ENCODE measurements at regions not wholly inside any gene's neighbourhood (a gene's known extent, or its start where the extent isn't known, plus 50 kb on each side); places are given as distances from the start of the nearest gene placed in this dataset.

GRCh38 chrX:39725928-39726619 lies 371.7 kb downstream of the BCOR start:
- DNase-seq = peak; percentile 29 to 49

DNA sequence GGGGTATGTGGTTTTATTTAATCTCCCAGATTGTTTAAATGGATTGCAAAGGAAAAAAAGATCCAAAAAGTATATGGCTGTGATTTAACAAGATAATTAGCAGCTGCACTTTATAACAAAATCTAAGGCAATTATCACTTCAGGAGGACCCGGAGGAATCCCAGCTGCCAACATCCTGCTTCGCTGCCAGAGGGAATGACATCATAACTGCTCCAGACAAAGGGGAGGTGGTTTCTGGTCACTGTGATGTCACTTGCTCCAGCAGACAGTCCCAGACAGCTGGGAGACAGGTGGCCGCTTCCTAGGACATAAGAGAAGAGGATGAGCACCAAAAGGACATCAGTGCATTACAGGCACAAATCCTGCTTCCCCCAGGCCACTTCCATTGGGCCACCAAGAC lies 371.0 kb downstream of the BCOR start:
- no peak for DNase-seq

GRCh38 chrX:39728025-39728424 lies 369.7 kb downstream of the BCOR start:
- DNase-seq = no peak

DNA sequence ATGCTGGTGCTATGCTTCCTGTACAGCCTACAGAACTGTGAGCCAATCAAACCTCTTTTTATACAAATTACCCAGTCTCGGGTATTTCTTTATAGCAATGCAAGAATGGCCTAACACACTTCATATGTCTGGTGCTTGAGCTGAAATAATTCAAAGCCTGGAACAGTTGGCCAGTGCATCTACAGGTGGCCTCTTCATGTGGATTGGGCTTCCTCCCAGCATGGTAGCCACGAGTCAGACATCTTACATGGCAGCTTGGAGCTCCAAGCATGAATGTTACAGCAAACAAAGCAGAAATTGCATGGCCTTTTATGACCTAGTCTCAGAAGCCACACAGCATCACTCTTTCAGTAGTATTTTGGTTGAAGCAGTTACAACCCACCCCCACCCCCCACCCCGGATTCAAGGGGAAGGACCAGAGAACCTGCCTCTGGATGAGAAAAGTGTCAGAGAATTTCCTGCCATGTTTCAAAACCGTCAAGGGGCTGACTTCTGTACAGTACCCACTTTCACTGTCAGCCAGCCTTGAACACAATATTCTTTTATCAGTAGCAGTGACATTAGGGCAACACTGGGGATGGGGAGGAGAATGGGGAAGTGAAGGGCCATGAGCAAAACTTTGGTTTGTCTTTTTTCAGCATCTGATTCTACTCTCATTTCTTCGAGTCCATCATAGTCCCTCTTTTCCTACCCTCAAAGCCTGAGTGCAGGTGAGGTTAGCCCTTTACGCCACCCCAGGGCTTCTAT lies 368.7 kb downstream of the BCOR start:
- no peak for DNase-seq

- peak in 1 of 2 experiments; percentile 1 for DNase-seq
Observed at GRCh38 chrX:39729981-39730661, 367.6 kb downstream of the BCOR start.

- peak; percentile 8 to 21 for DNase-seq
Observed at GRCh38 chrX:39730662-39731329, 367.0 kb downstream of the BCOR start.

DNA sequence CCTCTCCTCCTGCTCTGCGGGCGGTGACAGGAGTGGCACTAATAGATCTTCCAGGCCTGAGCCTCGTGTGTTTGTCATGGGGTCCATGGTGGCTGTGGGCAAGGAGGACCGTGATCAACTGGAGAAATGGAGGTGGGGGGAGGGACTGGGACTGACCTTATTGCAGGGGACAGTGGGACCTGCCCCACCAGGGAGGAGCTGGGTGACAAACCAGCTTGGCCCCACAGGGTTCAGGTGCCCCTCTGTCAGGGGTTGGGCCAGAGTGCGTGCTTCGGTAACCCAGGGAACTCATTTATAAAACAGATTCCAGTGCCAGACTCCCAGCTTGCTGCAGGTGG lies 366.5 kb downstream of the BCOR start:
- DNase-seq = no peak

DNA sequence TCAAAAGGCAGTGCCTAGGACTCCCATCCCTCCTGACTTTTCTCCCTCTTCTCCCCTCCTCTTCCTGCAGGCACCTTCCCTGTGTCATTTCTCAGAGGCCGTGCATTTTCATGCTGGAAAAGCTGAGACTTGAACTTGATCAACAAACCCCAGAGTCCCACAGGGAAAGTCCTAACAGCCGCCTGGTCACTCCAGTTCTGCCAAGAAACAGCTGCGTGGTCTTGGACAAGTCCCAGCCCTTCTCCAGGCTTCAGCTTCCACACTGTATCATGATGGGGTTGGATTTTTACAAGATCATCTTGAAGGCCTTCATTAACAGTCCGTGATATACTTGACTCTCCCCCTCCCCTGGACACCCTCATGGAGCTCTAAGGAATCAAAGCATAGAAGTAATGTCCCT lies 366.0 kb downstream of the BCOR start:
- DNase-seq = no peak

- no peak for DNase-seq
Observed at GRCh38 chrX:39733745-39734144, 364.0 kb downstream of the BCOR start.

- DNase-seq = no peak
Observed at GRCh38 chrX:39734174-39734776, 363.5 kb downstream of the BCOR start.

GRCh38 chrX:39736216-39737211 lies 361.2 kb downstream of the BCOR start:
- no peak for DNase-seq

DNA sequence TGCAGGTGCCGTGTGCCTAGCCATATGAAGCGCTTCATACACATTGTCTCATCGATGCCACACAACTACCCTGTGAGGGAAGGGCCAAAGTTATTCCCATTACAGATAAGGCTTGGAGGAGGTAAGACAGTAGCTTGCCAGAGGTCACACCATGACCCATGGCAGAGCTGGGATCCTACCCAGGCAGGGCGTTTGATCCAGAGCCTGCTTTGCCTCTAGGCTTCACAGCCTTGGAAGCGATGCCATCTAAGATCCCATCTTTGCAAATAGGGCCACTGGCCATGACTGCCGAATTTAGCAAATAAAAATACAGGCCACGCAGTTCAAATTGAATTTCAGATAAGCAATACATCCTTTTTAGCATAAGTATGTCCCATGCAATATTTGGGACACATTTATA lies 358.2 kb downstream of the BCOR start:
- DNase-seq = no peak

GRCh38 chrX:39740078-39740477 lies 357.7 kb downstream of the BCOR start:
- DNase-seq = no peak

GRCh38 chrX:39741904-39742303 lies 355.9 kb downstream of the BCOR start:
- DNase-seq = no peak

DNA sequence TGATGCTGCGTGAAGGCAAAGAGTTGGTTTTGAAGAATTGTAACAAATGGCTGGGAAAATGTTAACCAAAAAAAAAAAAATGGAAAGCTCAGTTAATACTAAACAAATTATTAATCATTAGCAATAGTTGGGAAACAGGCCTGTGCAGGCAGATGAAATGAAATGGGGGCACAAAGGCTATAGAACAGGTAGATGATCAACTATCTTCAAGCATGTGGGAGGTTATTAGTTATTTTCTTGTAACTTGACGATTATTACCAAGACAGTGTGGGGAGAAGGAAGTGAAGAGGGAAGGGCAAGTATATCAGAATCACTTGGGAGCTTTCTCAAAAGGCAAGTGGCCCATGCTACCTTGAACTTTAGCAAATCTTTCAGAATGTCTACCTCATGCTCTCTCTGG lies 351.9 kb downstream of the BCOR start:
- no peak for DNase-seq

GRCh38 chrX:39749135-39749534 lies 348.6 kb downstream of the BCOR start:
- DNase-seq = no peak

DNA sequence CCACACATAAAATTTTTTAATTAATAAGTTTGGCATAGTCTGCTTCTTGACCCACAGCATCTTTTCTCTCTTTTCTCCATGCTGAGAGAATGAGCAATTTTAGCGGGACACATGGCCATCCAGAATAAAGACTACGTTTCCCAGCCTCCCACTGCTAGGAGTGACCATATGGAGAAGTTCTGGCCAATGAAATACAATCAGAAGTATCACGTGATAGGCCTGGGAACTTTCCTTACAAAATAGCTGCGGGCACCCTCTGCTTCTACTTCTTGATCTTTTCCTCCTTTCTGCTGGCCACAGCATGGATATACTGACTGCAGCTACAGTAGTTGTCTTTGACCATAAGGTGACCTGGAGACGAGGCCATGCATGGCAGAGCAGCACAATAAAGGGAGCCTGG lies 348.0 kb downstream of the BCOR start:
- DNase-seq = peak; percentile 21 to 23

DNA sequence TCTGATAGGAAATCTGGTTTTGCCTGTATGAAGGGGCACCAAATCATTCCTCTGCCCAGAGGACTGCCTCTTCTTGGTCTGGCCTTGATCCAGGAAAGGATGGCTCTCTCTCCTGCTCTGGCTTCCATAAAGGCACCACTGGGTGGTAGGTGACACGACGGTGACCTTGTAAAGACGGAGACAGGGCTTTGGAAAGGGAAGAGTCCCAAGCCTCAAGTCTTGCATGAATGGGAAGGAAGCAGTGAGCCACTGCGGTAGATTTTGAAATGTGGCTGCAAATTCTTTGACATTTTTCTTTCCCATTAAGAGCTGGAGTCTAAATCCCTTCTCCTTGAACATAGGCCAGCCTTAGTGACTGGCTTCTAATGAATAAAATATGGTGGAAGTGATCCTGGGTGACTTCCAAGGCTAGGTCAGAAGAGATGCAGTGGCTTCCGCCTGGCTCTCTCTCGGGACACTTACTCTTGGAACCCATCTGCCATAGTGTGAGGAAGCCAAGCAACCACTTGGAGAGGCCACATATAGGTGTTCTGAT lies 347.4 kb downstream of the BCOR start:
- peak; percentile 43 to 45 for DNase-seq

- DNase-seq = peak; percentile 62 to 81
Observed at GRCh38 chrX:39750848-39751247, 346.9 kb downstream of the BCOR start.

GRCh38 chrX:39752815-39753214 lies 344.9 kb downstream of the BCOR start:
- DNase-seq = no peak

DNA sequence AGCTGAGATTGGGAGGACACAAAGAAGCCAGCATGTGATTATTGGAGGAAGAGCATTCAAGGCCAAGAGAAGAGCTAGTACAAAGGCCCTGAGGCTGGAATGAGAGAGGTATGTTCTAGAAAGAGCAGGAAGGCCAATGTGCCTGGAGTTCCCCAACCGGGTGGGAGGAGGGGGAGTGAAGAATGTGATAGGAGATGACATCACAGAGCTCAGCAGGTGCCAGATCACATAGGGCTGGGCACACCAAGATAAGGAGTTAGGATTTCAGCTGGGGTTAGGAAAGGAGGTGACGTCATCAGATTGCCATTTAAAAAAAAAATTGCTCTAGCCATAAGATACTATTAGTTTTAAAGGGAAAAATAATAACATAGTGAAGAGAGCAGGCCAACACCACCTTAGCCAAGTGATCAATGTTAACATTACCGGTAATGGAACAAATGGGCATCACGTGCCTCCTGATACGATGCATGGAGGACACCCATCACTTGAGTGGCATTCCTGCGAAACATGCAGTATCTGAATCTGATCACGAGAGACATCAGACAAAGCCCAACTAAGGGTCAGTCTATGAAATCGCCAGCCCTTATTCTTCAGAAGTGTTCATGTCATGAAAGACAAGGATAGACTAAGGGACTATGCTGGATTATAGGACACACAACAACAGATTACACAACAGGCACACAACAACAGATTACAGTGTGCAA lies 344.3 kb downstream of the BCOR start:
- DNase-seq = no peak

All from AML-193 (cell line).